ENCODE measurements at regions not wholly inside any gene's neighbourhood (a gene's known extent, or its start where the extent isn't known, plus 50 kb on each side); places are given as distances from the start of the nearest gene placed in this dataset.
A peak's percentile ranks its signal among the peaks of the same experiment; 100 is the strongest.

DNA sequence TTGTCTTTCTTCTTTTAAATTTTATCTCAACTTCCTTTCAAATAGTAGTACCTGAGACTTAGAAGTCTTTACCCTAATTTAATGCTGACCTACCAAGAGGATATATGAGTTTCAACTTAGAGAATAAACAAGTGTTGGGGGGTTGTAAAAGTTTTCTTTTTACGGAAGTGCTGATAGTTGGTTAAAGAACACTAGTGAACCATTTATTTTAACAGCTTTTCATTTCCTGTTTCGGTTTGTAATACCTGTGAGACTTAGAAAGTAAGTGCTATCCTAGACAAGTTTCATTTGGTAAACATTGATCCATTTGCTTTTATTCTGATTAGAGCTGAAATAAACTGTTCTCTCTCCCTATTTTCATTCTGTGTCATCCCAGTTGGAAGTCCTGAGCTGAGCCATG, 683.1 kb upstream of the SORCS1 start:
- in situ Hi-C loops (cut with MboI; ENCODE audit: low pct_unique_long_range_greater_than_20kb in 2 of 9, low sequenced_read_pairs in 9 of 9, unreplicated experiment in 9 of 9) = no loop called here
- no peak for ATAC-seq (replicated peaks in 6 of 8)
- Histone ChIP-seq H3K4me1 (replicated peaks in 1 of 2) (no peaks in the 10 kb centered on the region), H3K27ac (no peak overlapping the region), H3K4me3 (no peak overlapping the region)
- WGBS, 10 experiments = 5 to 100% (median 84%) methylated on average over 1 to 2 of the region's 2 CpGs

DNA sequence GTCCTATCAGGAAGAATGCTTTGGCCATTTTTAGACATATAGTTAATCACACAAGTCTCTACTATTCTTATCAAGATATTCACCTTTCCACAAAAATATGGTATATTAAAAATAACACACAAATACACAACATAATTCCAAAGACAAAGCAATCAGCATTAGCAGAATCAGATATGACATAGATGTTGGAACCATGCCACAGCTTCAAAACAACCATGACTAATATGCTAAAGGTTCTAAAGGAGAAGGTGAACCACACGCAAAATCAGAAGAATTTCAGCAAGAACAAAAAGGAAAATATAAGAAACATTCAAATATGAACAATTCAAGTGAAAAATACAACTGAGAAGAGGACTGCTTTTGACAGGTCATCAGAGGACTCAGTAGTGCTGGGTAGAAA, 670.2 kb upstream of the SORCS1 start:
- H3K4me3 ChIP-seq = no peak overlapping the region
- in situ Hi-C loops (cut with MboI; ENCODE audit: low pct_unique_long_range_greater_than_20kb in 2 of 9, low sequenced_read_pairs in 9 of 9, unreplicated experiment in 9 of 9) = no loop called here
- WGBS, 10 experiments = 0 to 100% (median 88%) methylated on average over 1 of the region's 1 CpG; no CpG with 5 or more reads in 2 of the 10 experiments

DNA sequence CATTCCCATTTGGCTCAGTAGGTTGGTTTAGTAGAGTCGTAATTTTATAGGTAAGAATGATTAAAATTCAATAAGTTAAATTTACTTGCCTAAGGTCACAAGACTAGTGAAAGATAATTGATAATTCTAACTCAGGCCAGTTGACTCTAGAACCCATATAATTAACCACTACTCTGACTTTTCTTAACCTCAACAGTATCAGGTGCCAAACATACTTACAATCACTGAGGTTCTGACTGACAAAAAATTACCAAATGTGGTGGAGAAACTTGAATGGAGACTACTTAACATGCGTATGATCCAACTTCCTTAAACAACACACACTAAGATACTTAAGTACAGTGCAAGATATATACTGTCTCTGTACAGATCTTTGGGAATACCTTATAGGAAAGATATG, 667.3 kb upstream of the SORCS1 start:
- H3K4me1 ChIP-seq (replicated peaks in 1 of 2) = no peaks in the 10 kb centered on the region
- 0 to 89% (median 73%) methylated on average over 1 to 2 of the region's 2 CpGs; no CpG with 5 or more reads in 2 of the 10 experiments for WGBS, 10 experiments
- in situ Hi-C loops (cut with MboI; ENCODE audit: low pct_unique_long_range_greater_than_20kb in 2 of 9, low sequenced_read_pairs in 9 of 9, unreplicated experiment in 9 of 9) = no loop called here

More for the DNA sequence above, 670.2 kb upstream of the SORCS1 start:
- Histone ChIP-seq H3K4me1 (replicated peaks in 1 of 2) (no peaks in the 10 kb centered on the region), H3K27ac (no peak overlapping the region)
- ATAC-seq (replicated peaks in 6 of 8) = no peak

DNA sequence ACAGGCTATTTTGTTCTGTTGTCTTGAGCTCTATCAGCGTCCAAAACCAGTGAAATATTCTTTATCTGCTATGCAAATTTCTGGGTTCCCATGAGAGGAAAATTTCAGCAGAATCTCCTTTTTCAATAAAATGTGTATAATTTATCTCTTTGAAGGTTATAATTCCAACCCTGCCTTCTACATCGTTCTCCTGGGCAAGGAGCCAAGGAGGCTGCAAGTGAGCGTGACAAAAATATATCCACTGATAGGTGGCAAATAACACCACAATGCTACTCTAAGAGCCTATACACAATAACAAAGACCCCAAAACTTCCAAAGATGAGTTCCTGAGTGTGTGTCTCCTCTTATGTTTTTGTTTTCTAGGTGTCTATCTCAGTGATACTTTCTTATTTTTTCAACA, 664.7 kb upstream of the SORCS1 start:
- WGBS, 10 experiments = 0 to 90% (median 63%) methylated on average over 2 to 3 of the region's 3 CpGs; no CpG with 5 or more reads in 1 of the 10 experiments
- H3K4me3 ChIP-seq = no peak overlapping the region
- H3K4me1 ChIP-seq (replicated peaks in 1 of 2) = no peaks in the 10 kb centered on the region
- no peak overlapping the region for H3K27ac ChIP-seq
- peak in 2 of 8 experiments; percentile 26 to 45 for ATAC-seq (replicated peaks in 6 of 8)
- in situ Hi-C loops (cut with MboI; ENCODE audit: low pct_unique_long_range_greater_than_20kb in 2 of 9, low sequenced_read_pairs in 9 of 9, unreplicated experiment in 9 of 9) = no loop called here

More for the DNA sequence above, 667.3 kb upstream of the SORCS1 start:
- no peak for ATAC-seq (replicated peaks in 6 of 8)
- H3K27ac ChIP-seq = no peak overlapping the region
- no peak overlapping the region for H3K4me3 ChIP-seq

DNA sequence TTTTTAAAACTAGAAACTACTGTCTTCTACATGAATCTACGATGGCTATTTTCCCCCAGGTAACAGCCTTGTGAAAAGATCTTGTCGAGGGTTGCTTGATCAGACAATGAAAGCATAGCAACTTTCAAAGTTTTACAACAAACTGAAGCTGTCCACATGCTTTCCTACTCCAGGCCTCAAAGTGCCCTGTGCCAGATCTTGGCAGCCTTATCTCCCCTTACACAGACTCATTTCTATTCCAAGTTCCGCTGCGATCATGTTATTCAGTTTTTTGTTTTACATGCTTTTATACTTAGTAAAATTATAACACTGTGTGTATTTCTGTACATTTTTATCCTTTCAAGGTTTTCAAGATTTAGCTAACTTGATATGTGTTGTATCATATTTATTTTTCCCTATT, 661.7 kb upstream of the SORCS1 start:
- H3K4me1 ChIP-seq (replicated peaks in 1 of 2) = no peaks in the 10 kb centered on the region
- H3K4me3 ChIP-seq = no peak overlapping the region
- H3K27ac ChIP-seq = no peak overlapping the region
- in situ Hi-C loops (cut with MboI; ENCODE audit: low pct_unique_long_range_greater_than_20kb in 2 of 9, low sequenced_read_pairs in 9 of 9, unreplicated experiment in 9 of 9) = no loop called here
- WGBS, 10 experiments = 52 to 100% (median 91%) methylated on average over 1 to 4 of the region's 4 CpGs
- no peak for ATAC-seq (replicated peaks in 6 of 8)

DNA sequence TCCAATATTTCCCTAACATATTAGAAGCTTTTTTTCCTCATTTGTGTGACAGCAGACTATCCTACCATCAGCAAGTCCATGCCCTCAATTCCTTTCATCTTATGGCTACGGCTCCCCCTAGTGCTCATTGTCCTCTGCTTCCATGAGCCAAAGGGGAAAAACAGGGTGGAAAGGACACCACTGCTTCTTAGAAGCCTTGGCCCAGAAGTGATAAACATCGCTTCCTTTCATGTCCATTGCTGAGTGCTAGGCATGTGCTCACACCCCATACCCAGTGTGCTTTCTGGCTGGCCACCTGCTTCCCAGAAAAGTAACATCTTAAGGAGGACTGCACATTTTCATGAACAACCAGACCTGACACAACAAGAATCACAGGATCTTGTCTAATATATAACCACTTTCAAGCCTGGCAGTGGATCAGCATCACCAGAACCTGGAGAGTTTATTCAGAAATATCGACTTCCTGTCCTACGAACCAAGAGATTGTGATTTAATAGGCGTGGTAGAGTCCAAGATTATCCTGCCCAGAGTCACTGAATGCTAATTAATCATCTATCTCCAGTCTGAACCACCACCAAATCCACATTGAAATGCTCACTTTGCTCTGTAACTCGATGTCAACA, 650.5 kb upstream of the SORCS1 start:
- in situ Hi-C loops (cut with MboI; ENCODE audit: low pct_unique_long_range_greater_than_20kb in 2 of 9, low sequenced_read_pairs in 9 of 9, unreplicated experiment in 9 of 9) = loop anchor here in 1 of 9 experiments (25.0 kb wide), 1 partner anchor 403 kb away; no protein-coding TSS in a partner anchor
- Histone ChIP-seq H3K27ac (no peak overlapping the region), H3K4me3 (no peak overlapping the region), H3K4me1 (replicated peaks in 1 of 2) (peaks cover 0 to 12% of the 10 kb centered on the region in 2 donors)
- WGBS, 10 experiments = 5 to 89% (median 43%) methylated on average over 1 to 6 of the region's 6 CpGs; no CpG with 5 or more reads in 2 of the 10 experiments
- ATAC-seq (replicated peaks in 6 of 8) = peak; percentile 61 to 99 (median 76)

DNA sequence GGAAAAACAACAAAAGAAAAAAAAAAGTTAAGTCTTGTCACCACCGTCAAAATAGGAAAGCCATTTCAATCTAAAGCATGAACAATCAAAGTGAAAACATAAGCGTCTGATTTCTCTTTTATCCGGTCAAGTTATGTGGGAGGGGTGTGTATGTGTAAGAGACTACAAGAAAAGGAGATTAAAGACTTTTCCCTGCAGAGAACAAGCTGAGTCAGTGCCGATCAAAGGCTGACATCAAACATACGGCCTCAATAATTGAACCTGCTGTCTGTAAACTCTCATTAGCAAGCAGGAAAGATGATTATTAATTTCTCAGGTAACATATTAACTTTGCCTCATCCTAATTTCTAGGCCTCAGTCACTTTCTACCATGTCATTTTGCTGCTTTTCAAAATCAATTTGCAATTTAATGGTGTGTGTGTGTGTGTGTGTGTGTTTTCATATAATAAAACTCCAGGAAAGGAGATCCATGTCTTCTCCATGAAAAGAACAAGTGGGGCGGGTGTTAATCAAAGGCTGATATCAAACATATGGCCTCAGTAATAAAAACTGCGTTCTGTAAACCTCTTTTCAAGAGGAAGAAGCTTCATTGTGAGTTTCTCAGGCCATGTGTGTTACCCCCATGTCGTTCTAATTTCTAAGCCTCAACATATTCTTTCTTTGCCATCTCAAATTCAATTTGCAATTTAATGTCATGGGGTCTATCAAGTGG, 649.1 kb upstream of the SORCS1 start:
- Histone ChIP-seq H3K4me3 (no peak overlapping the region), H3K27ac (no peak overlapping the region), H3K4me1 (replicated peaks in 1 of 2) (peaks cover 3 to 13% of the 10 kb centered on the region in 2 donors)
- ATAC-seq (replicated peaks in 6 of 8) = peak in 1 of 8 experiments; percentile 36
- 33 to 98% (median 70%) methylated on average over 1 to 8 of the region's 8 CpGs; no CpG with 5 or more reads in 1 of the 10 experiments for whole genome bisulfite sequencing, 10 experiments
- in situ Hi-C loops (cut with MboI; ENCODE audit: low pct_unique_long_range_greater_than_20kb in 2 of 9, low sequenced_read_pairs in 9 of 9, unreplicated experiment in 9 of 9) = loop anchor here in 1 of 9 experiments (25.0 kb wide), 1 partner anchor 401 kb away; no protein-coding TSS in a partner anchor

DNA sequence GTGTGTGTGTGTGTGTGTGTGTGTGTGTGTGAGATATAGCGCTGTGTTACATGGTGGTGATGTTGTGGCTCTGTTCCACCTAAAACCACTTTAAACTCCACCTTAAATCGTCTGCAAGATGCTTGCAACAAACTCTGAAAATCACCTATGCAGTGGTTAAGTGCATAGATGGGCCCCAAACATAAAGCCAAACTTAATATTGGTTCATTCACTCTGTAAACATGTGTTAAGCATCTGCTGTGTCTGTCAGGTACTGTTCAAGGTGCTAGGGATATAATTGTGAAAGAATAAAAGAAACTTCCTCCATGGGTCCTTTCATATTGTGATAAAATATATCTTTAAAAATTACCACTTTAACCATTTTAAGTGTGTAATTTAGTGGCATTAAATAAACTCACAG, 645.4 kb upstream of the SORCS1 start:
- 10 to 100% (median 100%) methylated on average over 1 to 2 of the region's 2 CpGs; no CpG with 5 or more reads in 3 of the 10 experiments for WGBS, 10 experiments
- no peak for ATAC-seq (replicated peaks in 6 of 8)

DNA sequence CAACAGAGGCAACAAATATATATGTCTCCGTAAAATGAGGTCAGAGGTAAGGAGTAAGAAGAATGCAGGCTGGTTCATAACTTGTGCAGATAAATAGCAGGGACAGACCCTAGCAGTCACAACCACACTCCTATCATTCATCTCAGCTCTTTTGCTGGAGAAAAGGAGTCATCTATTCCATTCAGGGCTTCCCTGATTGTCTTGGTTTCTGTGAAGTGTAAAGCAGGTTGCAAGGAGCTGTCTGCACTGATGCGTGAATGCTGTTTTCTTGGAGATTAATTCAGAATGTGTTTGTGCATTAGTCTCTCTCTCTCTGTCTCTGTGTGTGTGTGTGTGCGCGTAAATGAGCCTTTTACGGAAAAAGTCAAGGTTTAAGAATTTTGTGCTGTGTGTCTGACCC, 643.3 kb upstream of the SORCS1 start:
- peak in 5 of 8 experiments; percentile 55 to 93 (median 77) for ATAC-seq (replicated peaks in 6 of 8)
- peaks cover 17 to 34% of the 10 kb centered on the region in 2 donors for H3K4me1 ChIP-seq (replicated peaks in 1 of 2)
- H3K4me3 ChIP-seq = no peak overlapping the region
- WGBS, 10 experiments = 6 to 96% (median 30%) methylated on average over 1 to 5 of the region's 5 CpGs; no CpG with 5 or more reads in 1 of the 10 experiments
- no peak overlapping the region for H3K27ac ChIP-seq
- in situ Hi-C loops (cut with MboI; ENCODE audit: low pct_unique_long_range_greater_than_20kb in 2 of 9, low sequenced_read_pairs in 9 of 9, unreplicated experiment in 9 of 9) = loop anchor here in 1 of 9 experiments (25.0 kb wide), 1 partner anchor 396 kb away; no protein-coding TSS in a partner anchor

More for the DNA sequence above, 645.4 kb upstream of the SORCS1 start:
- no peak overlapping the region for H3K4me3 ChIP-seq
- in situ Hi-C loops (cut with MboI; ENCODE audit: low pct_unique_long_range_greater_than_20kb in 2 of 9, low sequenced_read_pairs in 9 of 9, unreplicated experiment in 9 of 9) = loop anchor here in 1 of 9 experiments (25.0 kb wide), 1 partner anchor 398 kb away; no protein-coding TSS in a partner anchor
- no peak overlapping the region for H3K27ac ChIP-seq
- peaks cover 22 to 23% of the 10 kb centered on the region in 2 donors for H3K4me1 ChIP-seq (replicated peaks in 1 of 2)

DNA sequence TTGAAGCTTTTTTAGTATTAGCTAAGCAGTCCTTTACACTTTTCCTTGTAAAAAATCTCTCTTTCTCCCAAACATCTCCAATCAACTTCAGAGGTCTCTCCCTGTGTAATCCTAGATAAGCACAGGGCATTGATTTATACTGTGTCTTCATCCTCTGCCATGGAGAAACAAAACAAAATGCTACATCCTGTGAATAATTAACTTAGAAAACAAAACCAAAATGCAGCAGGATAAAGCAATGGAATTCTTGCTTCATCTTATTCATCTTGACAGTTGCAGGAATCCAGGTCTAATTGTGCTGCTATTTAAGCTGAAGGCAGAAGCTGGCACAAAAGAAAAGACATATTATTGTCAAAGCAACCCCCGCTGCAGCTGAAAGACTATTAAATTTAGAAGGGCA, 641.5 kb upstream of the SORCS1 start:
- in situ Hi-C loops (cut with MboI; ENCODE audit: low pct_unique_long_range_greater_than_20kb in 2 of 9, low sequenced_read_pairs in 9 of 9, unreplicated experiment in 9 of 9) = loop anchor here in 1 of 9 experiments (25.0 kb wide), 1 partner anchor 394 kb away; no protein-coding TSS in a partner anchor
- H3K4me1 ChIP-seq (replicated peaks in 1 of 2) = peaks cover 17 to 36% of the 10 kb centered on the region in 2 donors
- H3K27ac ChIP-seq = no peak overlapping the region
- 20 to 100% (median 28%) methylated on average over 1 of the region's 1 CpG; no CpG with 5 or more reads in 4 of the 10 experiments for WGBS, 10 experiments
- ATAC-seq (replicated peaks in 6 of 8) = no peak
- H3K4me3 ChIP-seq = no peak overlapping the region

DNA sequence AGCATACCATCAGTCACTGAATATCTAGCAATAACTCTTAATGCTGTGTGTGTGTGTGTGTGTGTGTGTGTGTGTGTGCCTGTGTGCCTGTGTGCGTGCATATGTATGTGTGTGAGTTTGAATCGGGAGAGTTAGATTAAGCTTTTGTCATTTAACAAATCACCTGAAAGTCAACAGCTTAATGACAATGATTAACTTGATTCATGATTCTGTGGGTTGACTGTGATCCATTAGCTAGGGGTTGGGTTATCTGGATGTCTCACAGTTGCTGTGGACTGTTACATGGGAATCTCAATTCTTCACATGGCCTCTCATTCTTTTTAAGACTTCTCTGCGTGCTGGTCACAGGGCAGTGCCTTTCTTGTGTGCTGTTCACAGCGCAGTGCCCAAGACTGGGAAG, 639.0 kb upstream of the SORCS1 start:
- WGBS, 10 experiments = 0 to 56% (median 28%) methylated on average over 1 to 2 of the region's 4 CpGs; no CpG with 5 or more reads in 5 of the 10 experiments

DNA sequence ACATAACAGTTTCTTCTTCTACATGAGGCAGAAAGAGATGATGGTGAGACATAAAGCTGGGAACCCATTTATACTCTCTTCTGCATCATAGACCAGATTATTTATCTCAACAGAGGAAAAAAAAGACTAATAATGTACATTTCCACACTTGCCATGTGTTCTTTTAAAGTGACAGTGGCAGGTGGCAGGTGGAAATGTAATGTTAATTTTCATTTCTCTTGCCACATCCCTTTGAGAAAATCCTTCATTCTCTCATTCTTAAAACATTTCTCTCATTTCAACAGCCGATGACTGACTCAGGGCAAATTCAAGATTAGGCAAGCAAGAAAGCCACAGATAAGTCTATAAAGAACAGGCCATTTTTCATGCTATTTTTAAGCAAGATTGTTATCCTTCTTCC, 635.6 kb upstream of the SORCS1 start:
- Histone ChIP-seq H3K4me3 (no peak overlapping the region), H3K4me1 (replicated peaks in 1 of 2) (peaks cover 7 to 12% of the 10 kb centered on the region in 2 donors), H3K27ac (no peak overlapping the region)
- in situ Hi-C loops (cut with MboI; ENCODE audit: low pct_unique_long_range_greater_than_20kb in 2 of 9, low sequenced_read_pairs in 9 of 9, unreplicated experiment in 9 of 9) = loop anchor here in 1 of 9 experiments (25.0 kb wide), 1 partner anchor 388 kb away; no protein-coding TSS in a partner anchor
- no peak for ATAC-seq (replicated peaks in 6 of 8)
- 70 to 100% (median 89%) methylated on average over 1 of the region's 1 CpG; no CpG with 5 or more reads in 2 of the 10 experiments for WGBS, 10 experiments

More for the DNA sequence above, 639.0 kb upstream of the SORCS1 start:
- peak in 4 of 8 experiments; percentile 31 to 74 (median 42) for ATAC-seq (replicated peaks in 6 of 8)
- in situ Hi-C loops (cut with MboI; ENCODE audit: low pct_unique_long_range_greater_than_20kb in 2 of 9, low sequenced_read_pairs in 9 of 9, unreplicated experiment in 9 of 9) = loop anchor here in 1 of 9 experiments (25.0 kb wide), 1 partner anchor 391 kb away; no protein-coding TSS in a partner anchor
- Histone ChIP-seq H3K4me3 (no peak overlapping the region), H3K4me1 (replicated peaks in 1 of 2) (peaks cover 15 to 32% of the 10 kb centered on the region in 2 donors), H3K27ac (no peak overlapping the region)

DNA sequence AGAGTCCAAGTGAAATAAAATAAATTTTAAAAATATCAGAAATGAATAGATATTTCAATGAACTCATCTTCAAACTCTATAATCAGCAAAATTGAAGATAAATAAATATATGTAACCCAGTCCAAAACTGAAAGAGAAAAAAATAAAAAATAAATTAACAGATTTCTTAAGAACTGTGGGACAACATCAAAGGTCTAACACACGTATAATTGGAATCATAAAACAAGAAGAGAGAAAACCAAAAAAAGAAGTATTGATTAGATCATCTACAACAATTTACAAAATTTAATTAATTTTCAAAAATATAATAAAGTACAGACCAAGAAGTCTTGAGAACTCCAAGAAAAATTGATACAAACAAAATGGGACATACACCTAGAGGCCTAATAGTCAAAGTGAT, 625.8 kb upstream of the SORCS1 start:
- in situ Hi-C loops (cut with MboI; ENCODE audit: low pct_unique_long_range_greater_than_20kb in 2 of 9, low sequenced_read_pairs in 9 of 9, unreplicated experiment in 9 of 9) = no loop called here
- no peak overlapping the region for H3K27ac ChIP-seq
- no peaks in the 10 kb centered on the region for H3K4me1 ChIP-seq (replicated peaks in 1 of 2)
- WGBS, 10 experiments = 0 to 93% (median 79%) methylated on average over 1 of the region's 1 CpG; no CpG with 5 or more reads in 1 of the 10 experiments
- no peak overlapping the region for H3K4me3 ChIP-seq
- ATAC-seq (replicated peaks in 6 of 8) = no peak
